ENCODE measurements at regions not wholly inside any gene's neighbourhood (a gene's known extent, or its start where the extent isn't known, plus 50 kb on each side); places are given as distances from the start of the nearest gene placed in this dataset.
"Not testable (repeated sequence)": the region's sequence is repeated elsewhere in the genome, so short reads cannot be mapped to it uniquely, and the experiment has no call there.

DNA sequence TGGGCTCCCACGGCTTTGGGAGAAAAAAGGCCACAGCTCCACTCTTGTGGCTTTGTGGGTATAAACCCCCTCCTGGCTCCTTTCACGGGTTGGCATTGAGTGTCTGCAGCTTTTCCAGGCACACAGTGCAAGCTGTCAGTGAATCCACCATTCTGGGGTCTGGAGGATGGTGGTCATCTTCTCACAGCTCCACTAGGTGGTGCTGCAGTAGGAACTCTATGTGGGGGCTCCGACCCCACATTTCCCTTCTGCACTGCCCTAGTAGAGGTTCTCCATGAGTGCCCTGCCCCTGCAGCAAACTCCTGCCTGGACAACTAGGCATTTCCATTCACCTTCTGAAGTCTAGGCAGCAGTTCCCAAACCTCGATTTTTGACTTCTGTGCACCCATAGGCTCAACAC is 104.5 kb downstream of the ART5 start:
- TF ChIP-seq, protein P1, sequence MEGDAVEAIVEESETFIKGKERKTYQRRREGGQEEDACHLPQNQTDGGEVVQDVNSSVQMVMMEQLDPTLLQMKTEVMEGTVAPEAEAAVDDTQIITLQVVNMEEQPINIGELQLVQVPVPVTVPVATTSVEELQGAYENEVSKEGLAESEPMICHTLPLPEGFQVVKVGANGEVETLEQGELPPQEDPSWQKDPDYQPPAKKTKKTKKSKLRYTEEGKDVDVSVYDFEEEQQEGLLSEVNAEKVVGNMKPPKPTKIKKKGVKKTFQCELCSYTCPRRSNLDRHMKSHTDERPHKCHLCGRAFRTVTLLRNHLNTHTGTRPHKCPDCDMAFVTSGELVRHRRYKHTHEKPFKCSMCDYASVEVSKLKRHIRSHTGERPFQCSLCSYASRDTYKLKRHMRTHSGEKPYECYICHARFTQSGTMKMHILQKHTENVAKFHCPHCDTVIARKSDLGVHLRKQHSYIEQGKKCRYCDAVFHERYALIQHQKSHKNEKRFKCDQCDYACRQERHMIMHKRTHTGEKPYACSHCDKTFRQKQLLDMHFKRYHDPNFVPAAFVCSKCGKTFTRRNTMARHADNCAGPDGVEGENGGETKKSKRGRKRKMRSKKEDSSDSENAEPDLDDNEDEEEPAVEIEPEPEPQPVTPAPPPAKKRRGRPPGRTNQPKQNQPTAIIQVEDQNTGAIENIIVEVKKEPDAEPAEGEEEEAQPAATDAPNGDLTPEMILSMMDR (IDR thresholded peaks at IDR 0.05) = not testable (repeated sequence)
- TF ChIP-seq POLR2A, POLR2AphosphoS5 (IDR thresholded peaks at IDR 0.05): not testable (repeated sequence)
